GM12872 (cell line): ENCODE measurements at regions not wholly inside any gene's neighbourhood (a gene's known extent, or its start where the extent isn't known, plus 50 kb on each side); places are given as distances from the start of the nearest gene placed in this dataset.

ENCODE experiments used
- TF ChIP-seq, protein P1 (sequence below): IDR thresholded peaks from 3 replicates; pipeline ENCODE4 v1.5.1; 2011; ENCODE audit warnings: low read depth, mild to moderate bottlenecking, low read length, moderate library complexity; ENCODE audit not compliant: insufficient read depth

DNA sequence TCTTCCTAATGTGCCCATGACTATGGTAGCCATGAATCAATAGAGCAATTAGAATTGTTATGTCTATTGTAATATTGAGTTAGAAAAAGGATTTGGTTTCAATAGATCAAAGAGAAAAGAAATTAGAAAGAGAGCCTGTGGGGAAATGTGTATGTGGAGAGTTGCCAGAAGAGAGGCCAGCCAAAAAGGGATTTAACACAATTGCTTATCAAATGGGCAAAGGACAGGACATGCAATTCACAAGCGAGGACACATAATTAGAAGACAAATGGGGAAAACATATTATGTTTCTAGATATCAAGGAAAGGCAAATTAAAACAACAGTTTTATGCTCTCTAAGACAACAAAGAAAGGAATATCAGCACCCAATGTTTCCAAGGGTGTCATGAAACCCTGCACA, 403.2 kb upstream of the KLHL29 start:
- TF ChIP-seq, protein P1, sequence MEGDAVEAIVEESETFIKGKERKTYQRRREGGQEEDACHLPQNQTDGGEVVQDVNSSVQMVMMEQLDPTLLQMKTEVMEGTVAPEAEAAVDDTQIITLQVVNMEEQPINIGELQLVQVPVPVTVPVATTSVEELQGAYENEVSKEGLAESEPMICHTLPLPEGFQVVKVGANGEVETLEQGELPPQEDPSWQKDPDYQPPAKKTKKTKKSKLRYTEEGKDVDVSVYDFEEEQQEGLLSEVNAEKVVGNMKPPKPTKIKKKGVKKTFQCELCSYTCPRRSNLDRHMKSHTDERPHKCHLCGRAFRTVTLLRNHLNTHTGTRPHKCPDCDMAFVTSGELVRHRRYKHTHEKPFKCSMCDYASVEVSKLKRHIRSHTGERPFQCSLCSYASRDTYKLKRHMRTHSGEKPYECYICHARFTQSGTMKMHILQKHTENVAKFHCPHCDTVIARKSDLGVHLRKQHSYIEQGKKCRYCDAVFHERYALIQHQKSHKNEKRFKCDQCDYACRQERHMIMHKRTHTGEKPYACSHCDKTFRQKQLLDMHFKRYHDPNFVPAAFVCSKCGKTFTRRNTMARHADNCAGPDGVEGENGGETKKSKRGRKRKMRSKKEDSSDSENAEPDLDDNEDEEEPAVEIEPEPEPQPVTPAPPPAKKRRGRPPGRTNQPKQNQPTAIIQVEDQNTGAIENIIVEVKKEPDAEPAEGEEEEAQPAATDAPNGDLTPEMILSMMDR, result no peak

DNA sequence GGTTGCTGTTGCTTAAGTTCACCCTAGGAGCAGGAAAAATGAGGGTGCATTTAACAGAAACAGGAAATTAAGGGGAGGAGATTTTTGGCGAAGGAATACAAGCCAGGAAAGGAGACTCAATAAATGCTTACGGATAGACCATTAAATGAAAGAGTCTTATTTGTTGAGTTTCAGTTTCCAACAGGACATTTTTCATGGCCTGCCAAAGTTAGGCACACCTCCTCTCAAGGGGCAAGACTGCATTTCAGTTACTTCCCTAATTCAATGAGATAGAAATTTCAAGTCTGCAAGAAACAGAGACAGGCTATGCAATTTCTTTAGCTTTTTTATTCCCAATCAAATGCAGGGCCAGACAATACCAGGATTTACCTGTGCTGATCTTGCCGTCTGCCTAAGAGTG, 394.7 kb upstream of the KLHL29 start:
- TF ChIP-seq, protein P1, result no peak

DNA sequence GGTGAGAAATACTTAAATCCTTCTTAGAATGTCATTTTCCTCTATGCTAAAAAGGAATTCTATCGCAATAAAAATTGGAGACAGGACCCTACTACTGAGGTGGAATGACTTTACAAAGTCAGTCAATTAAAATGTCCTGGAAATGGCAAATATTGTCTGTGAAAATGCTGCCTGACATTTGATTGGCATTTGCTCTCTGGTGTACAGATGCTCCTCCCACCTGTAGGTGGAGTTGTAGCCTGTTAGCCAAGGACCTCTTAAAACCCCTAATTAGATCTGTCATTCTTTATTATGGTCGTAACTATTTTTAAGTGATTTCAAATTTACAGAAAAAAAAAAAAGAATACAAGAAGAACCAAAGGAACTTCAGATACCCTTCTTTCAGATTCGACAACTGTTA, 393.1 kb upstream of the KLHL29 start:
- TF ChIP-seq, protein P1, result no peak

DNA sequence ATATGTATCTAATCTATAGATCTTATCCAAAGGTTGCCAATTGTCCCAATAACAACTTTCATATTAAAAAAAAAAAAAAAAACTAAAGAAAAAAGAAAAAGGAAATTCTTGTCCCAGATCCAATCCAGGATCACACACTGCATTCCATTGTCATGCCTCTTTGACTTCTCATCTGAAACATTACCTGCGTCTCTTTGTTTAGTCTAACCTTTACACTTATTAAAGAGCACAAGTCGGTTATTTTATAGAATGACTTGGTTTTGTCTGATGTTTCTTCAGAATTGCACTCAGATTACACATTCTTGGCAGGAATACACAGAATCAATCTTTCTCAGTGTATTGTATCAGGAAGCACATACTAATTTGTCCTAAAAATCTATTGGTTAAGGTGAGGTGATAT, 392.5 kb upstream of the KLHL29 start:
- TF ChIP-seq, protein P1, result no peak

DNA sequence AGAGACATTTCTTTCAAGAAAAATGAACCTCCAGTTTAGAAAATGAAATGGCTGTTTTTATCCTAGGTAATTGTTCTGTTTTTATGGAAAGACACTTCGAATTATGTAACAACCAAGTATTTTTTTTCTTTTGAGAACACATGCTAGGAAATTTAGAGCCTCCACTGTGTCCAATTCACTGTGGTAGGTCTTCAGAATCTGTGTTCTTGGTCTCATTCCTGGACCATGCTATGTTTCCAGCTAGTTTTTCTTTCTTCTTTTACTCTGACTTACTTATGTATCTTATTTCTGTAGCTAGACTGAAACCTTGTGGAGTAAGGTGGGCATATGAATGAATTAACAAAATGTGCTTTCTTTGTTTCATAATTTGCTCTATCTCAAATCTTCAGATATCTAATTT, 391.7 kb upstream of the KLHL29 start:
- TF ChIP-seq, protein P1, result no peak

DNA sequence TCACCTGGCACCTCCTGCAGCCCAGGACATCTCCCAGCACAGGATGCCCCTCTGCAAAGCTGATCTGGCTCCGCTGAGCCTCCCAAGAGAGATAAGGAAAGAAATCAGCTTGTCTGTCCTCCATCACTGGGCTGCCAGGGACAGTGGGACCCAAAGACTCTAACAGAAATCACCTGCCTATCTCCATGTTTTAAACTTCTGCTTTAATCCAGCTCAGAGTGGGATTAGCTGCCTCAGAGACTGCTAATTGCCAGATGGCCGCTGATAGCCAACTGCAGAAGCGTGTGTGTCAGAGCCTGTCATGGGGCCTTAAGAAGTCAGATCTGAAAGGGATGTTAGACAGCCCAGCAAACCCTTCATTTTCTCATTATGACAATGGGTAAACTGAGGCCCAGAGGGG, 389.4 kb upstream of the KLHL29 start:
- TF ChIP-seq, protein P1, result no peak

DNA sequence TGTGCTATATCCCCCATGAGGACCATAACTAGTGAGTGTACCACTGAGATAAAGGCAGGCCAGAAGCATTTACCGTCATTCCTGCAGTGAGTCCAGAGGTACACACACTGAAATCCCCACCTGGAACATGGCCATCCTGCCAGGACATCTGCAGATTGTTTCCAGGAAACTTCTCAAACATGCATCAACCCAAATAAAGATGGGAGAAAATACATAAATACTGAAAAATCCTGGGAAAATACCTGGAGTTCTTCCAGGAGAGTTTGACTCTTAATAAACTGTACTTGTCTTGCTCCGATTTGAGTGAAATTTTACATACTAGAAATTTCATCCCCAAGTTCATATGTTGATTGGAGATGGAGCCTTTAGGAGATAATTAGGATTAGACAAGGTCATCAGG, 388.1 kb upstream of the KLHL29 start:
- TF ChIP-seq, protein P1, result no peak

DNA sequence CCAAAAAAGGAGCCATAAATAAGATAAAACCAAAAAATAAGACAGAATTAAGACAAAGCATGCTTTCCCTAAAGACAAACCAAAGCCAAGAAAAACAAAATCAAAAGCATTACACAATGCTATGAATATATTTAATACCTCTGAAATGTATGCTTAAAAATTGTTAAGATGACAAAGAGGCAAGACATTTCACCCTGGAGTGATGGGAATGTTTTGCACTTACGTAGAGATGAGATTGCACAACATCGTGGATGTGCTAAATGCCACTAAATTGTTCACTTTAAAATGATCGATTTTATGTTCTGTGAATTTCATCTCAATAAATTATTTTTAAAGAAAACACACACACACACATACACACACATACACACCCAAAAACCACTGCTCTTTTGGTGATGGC, 386.6 kb upstream of the KLHL29 start:
- TF ChIP-seq, protein P1, result no peak
